Thyroid gland (tissue), 4 donors: ENCODE measurements at regions not wholly inside any gene's neighbourhood (a gene's known extent, or its start where the extent isn't known, plus 50 kb on each side); places are given as distances from the start of the nearest gene placed in this dataset.
"Not testable (repeated sequence)": the region's sequence is repeated elsewhere in the genome, so short reads cannot be mapped to it uniquely, and the experiment has no call there.

ENCODE experiments used
- CTCF ChIP-seq, 6 experiments: fragments of 200-600 bp in 3 of 6; fragments of 450-650 bp in 3 of 6; sonication (generic) in 3 of 6; IDR thresholded peaks; one replicate each; pipeline ENCODE4 v1.5.1; 2016 to 2019; ENCODE audit warnings: antibody characterized with exemption in 6 of 6, mild to moderate bottlenecking in 2 of 6, inconsistent platforms in 1 of 6, moderate library complexity in 1 of 6
- POLR2A ChIP-seq, 2 donors: fragments of 450-650 bp; IDR thresholded peaks; one replicate each; pipeline ENCODE4 v1.6.1; 2017; ENCODE audit warnings: antibody characterized with exemption in 2 of 2, mild to moderate bottlenecking in 2 of 2, moderate library complexity in 1 of 2

- not testable (repeated sequence) for TF ChIP-seq CTCF, POLR2A (IDR thresholded peaks at IDR 0.05)
Measured at GRCh38 chr2:87477669-87478428, 270.0 kb upstream of the PLGLB2 start.
